Type B pancreatic cell (in vitro differentiated cells): ENCODE measurements at regions not wholly inside any gene's neighbourhood (a gene's known extent, or its start where the extent isn't known, plus 50 kb on each side); places are given as distances from the start of the nearest gene placed in this dataset.

Experiments
- DNase-seq: peaks from one replicate; pipeline ENCODE4 v3.0.0; 2021; ENCODE audit warnings: mixed read lengths; ENCODE audit not compliant: unreplicated experiment; ENCODE audit errors: extremely low spot score
- H3K27ac Mint-ChIP-seq: 2 replicates; pipeline ENCODE4 v1.8.0; 2021; ENCODE audit warnings: mild to moderate bottlenecking, mixed read lengths
- H3K27me3 Mint-ChIP-seq: 2 replicates; pipeline ENCODE4 v1.8.0; 2021; ENCODE audit warnings: mixed read lengths
- H3K36me3 Mint-ChIP-seq: 2 replicates; pipeline ENCODE4 v1.8.0; 2021; ENCODE audit warnings: mixed read lengths
- H3K4me1 Mint-ChIP-seq: one replicate; pipeline ENCODE4 v1.8.0; 2021; ENCODE audit warnings: mixed read lengths; ENCODE audit not compliant: unreplicated experiment
- H3K4me3 Mint-ChIP-seq: 2 replicates; pipeline ENCODE4 v1.8.0; 2021; ENCODE audit warnings: mild to moderate bottlenecking, mixed read lengths
- H3K9me3 Mint-ChIP-seq: 2 replicates; pipeline ENCODE4 v1.8.0; 2021; ENCODE audit warnings: mixed read lengths
- CTCF ChIP-seq: fragments of 200-600 bp; sonication (generic); conservative IDR thresholded peaks from 2 replicates; pipeline ENCODE4 v1.5.0; 2021; ENCODE audit warnings: antibody characterized with exemption, mild to moderate bottlenecking

GRCh38 chr11:104663190-104664140, 234.8 kb downstream of the CASP12 start:
- Mint-ChIP-seq H3K27ac (no peak overlapping the region), H3K4me3 (no peak overlapping the region), H3K27me3 (no peaks in the 10 kb centered on the region), H3K36me3 (no peaks in the 10 kb centered on the region), H3K9me3 (peaks cover 4% of the 10 kb centered on the region), H3K4me1 (no peaks in the 10 kb centered on the region)
- TF ChIP-seq CTCF, result no peak
- DNase-seq, result no peak

DNA sequence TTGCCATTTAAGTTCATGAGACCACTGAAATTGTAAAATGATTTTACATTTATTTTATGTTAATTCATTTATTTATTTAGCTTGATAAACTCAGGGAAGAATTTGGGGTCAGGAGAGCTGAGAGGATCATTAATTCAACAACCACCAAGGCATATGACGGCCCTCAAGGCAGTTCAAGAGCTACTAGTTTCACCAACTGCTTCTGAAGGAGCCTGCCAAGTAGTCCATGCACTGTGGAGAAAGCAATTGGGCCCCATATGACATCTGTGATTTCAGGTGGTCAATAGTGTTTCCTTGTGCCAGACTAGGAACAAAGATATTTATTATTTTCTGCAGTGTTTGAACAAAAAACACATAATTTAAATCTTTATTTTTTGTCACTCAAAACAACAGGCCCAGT, 236.4 kb downstream of the CASP12 start:
- no peak overlapping the region for H3K4me3 Mint-ChIP-seq
- DNase-seq, result no peak
- no peaks in the 10 kb centered on the region for H3K27me3 Mint-ChIP-seq
- H3K27ac Mint-ChIP-seq, result no peak overlapping the region
- TF ChIP-seq CTCF, result no peak
- no peaks in the 10 kb centered on the region for H3K4me1 Mint-ChIP-seq
- H3K36me3 Mint-ChIP-seq, result no peaks in the 10 kb centered on the region
- H3K9me3 Mint-ChIP-seq, result peaks cover 4% of the 10 kb centered on the region

GRCh38 chr11:104661471-104661870, 236.8 kb downstream of the CASP12 start:
- no peak for DNase-seq
- H3K4me3 Mint-ChIP-seq, result no peak overlapping the region
- H3K9me3 Mint-ChIP-seq, result peaks cover 4% of the 10 kb centered on the region
- H3K36me3 Mint-ChIP-seq, result no peaks in the 10 kb centered on the region
- TF ChIP-seq CTCF, result no peak
- no peaks in the 10 kb centered on the region for H3K27me3 Mint-ChIP-seq
- no peak overlapping the region for H3K27ac Mint-ChIP-seq
- no peaks in the 10 kb centered on the region for H3K4me1 Mint-ChIP-seq

- no peak overlapping the region for H3K4me3 Mint-ChIP-seq
- no peak for TF ChIP-seq CTCF
- H3K4me1 Mint-ChIP-seq, result no peaks in the 10 kb centered on the region
- no peaks in the 10 kb centered on the region for H3K36me3 Mint-ChIP-seq
- peaks cover 4% of the 10 kb centered on the region for H3K9me3 Mint-ChIP-seq
- DNase-seq, result no peak
- no peaks in the 10 kb centered on the region for H3K27me3 Mint-ChIP-seq
- H3K27ac Mint-ChIP-seq, result no peak overlapping the region
Observed at GRCh38 chr11:104658177-104658576, 240.1 kb downstream of the CASP12 start.

GRCh38 chr11:104657083-104657482, 241.2 kb downstream of the CASP12 start:
- DNase-seq, result no peak
- Mint-ChIP-seq H3K4me3 (no peak overlapping the region), H3K9me3 (peaks cover 4% of the 10 kb centered on the region), H3K4me1 (no peaks in the 10 kb centered on the region), H3K36me3 (no peaks in the 10 kb centered on the region), H3K27me3 (no peaks in the 10 kb centered on the region), H3K27ac (no peak overlapping the region)
- TF ChIP-seq CTCF, result no peak
